Liver (tissue), 8 donors: ENCODE measurements at regions not wholly inside any gene's neighbourhood (a gene's known extent, or its start where the extent isn't known, plus 50 kb on each side); places are given as distances from the start of the nearest gene placed in this dataset.

Source experiments
- DNase-seq: peaks from one replicate; pipeline ENCODE4 v3.0.0-alpha.2; 2017; ENCODE audit warnings: low spot score
- H3K27ac ChIP-seq, 2 donors: one replicate each; pipeline ENCODE4 v1.7.0; 2013; ENCODE audit warnings: inconsistent platforms in 2 of 2, low read length in 2 of 2, control low read depth in 1 of 2, low read depth in 1 of 2, mild to moderate bottlenecking in 1 of 2
- H3K27me3 ChIP-seq, 4 donors: one replicate each; pipeline versions ENCODE4 v1.6.1 to v1.7.0; 2013; ENCODE audit warnings: low read length in 3 of 4, inconsistent platforms in 1 of 4, mild to moderate bottlenecking in 1 of 4, moderate library complexity in 1 of 4; ENCODE audit not compliant: control insufficient read depth in 4 of 4, insufficient read depth in 4 of 4
- H3K36me3 ChIP-seq, 4 donors: one replicate each; pipeline versions ENCODE4 v1.6.1 to v1.7.0; 2013; ENCODE audit warnings: low read length in 3 of 4, mild to moderate bottlenecking in 3 of 4, low read depth in 1 of 4, moderate library complexity in 1 of 4; ENCODE audit not compliant: control insufficient read depth in 4 of 4, insufficient read depth in 3 of 4
- H3K4me1 ChIP-seq, 4 donors: one replicate each; pipeline versions ENCODE4 v1.6.1 to v1.7.0; 2013; ENCODE audit warnings: low read length in 3 of 4, mild to moderate bottlenecking in 3 of 4, moderate library complexity in 1 of 4; ENCODE audit not compliant: control insufficient read depth in 4 of 4, insufficient read depth in 4 of 4
- H3K4me3 ChIP-seq, 3 donors: one replicate each; pipeline versions ENCODE4 v1.6.1 to v1.7.0; 2013; ENCODE audit warnings: low read length in 3 of 3, control low read depth in 1 of 3, low read depth in 1 of 3, mild to moderate bottlenecking in 1 of 3
- H3K9ac ChIP-seq, 2 donors: one replicate each; pipeline ENCODE4 v1.7.0; 2013; ENCODE audit warnings: low read length in 2 of 2, mild to moderate bottlenecking in 2 of 2, moderate library complexity in 2 of 2, control low read depth in 1 of 2, low read depth in 1 of 2
- H3K9me3 ChIP-seq, 4 donors: one replicate each; pipeline versions ENCODE4 v1.6.1 to v1.7.0; 2013; ENCODE audit warnings: low read length in 3 of 4; ENCODE audit not compliant: control insufficient read depth in 4 of 4
- EGR1 ChIP-seq, 2 donors: IDR thresholded peaks; 2 replicates each; pipeline ENCODE4 v1.6.1; 2016 to 2018; ENCODE audit warnings: antibody characterized with exemption in 2 of 2, low read depth in 2 of 2
- FOXA1 ChIP-seq: IDR thresholded peaks from 2 replicates; pipeline ENCODE4 v1.6.1; 2016; ENCODE audit warnings: antibody characterized with exemption
- FOXA2 ChIP-seq: IDR thresholded peaks from 2 replicates; pipeline ENCODE4 v1.6.1; 2016; ENCODE audit warnings: antibody characterized with exemption
- HNF4A ChIP-seq, 2 donors: conservative IDR thresholded peaks; 2 replicates each; pipeline ENCODE4 v1.6.1; 2016; ENCODE audit warnings: antibody characterized with exemption in 2 of 2, mild to moderate bottlenecking in 2 of 2
- HNF4G ChIP-seq: IDR thresholded peaks from 2 replicates; pipeline ENCODE4 v1.6.1; 2016; ENCODE audit warnings: antibody characterized with exemption
- JUND ChIP-seq, 2 donors: IDR thresholded peaks; 2 replicates each; pipeline ENCODE4 v1.6.1; 2016; ENCODE audit warnings: antibody characterized with exemption in 2 of 2
- NR2F2 ChIP-seq: IDR thresholded peaks from 2 replicates; pipeline ENCODE4 v1.6.1; 2016; ENCODE audit warnings: antibody characterized with exemption
- RAD21 ChIP-seq, 2 donors: IDR thresholded peaks; 2 replicates each; pipeline ENCODE4 v1.6.1; 2016; ENCODE audit warnings: antibody characterized with exemption in 2 of 2, mild to moderate bottlenecking in 2 of 2
- RXRA ChIP-seq, 2 donors: IDR thresholded peaks; 2 replicates each; pipeline ENCODE4 v1.6.1; 2017 to 2018; ENCODE audit warnings: antibody characterized with exemption in 2 of 2, mild to moderate bottlenecking in 1 of 2
- SP1 ChIP-seq: IDR thresholded peaks from 2 replicates; pipeline ENCODE4 v1.6.1; 2018; ENCODE audit warnings: antibody characterized with exemption, mild to moderate bottlenecking
- TAF1 ChIP-seq: conservative IDR thresholded peaks from 2 replicates; pipeline ENCODE4 v1.6.1; 2016; ENCODE audit warnings: antibody characterized with exemption, mild to moderate bottlenecking
- YY1 ChIP-seq: IDR thresholded peaks from 2 replicates; pipeline ENCODE4 v1.6.1; 2016; ENCODE audit warnings: antibody characterized with exemption, mild to moderate bottlenecking
- WGBS: extraction: QIAGEN DNeasy Blood & Tissue Kit; methylation state at CpG from one replicate; pipeline ENCODE4 v1.1.7; 2013; 5-methylcytosine and 5-hydroxymethylcytosine counted together
- TF ChIP-seq, protein P1 (sequence below): IDR thresholded peaks from 2 replicates; pipeline ENCODE4 v1.6.1; 2016; ENCODE audit warnings: antibody characterized with exemption
- TF ChIP-seq, protein P2 (sequence below): IDR thresholded peaks from 2 replicates; pipeline ENCODE4 v1.6.1; 2016; ENCODE audit warnings: antibody characterized with exemption
- TF ChIP-seq, protein P3 (sequence below): IDR thresholded peaks from 2 replicates; pipeline ENCODE4 v1.6.1; 2016; ENCODE audit warnings: antibody characterized with exemption
- TF ChIP-seq, protein P4 (sequence below): IDR thresholded peaks from 2 replicates; pipeline ENCODE4 v1.6.1; 2016; ENCODE audit warnings: antibody characterized with exemption, mild to moderate bottlenecking
- TF ChIP-seq, protein P5 (sequence below): fragments of 150-350 bp; IDR thresholded peaks from 2 replicates; pipeline ENCODE4 v1.5.1; 2017; ENCODE audit warnings: improper control_type of control experiment, low read depth, low read length; ENCODE audit not compliant: missing input control
- donor health status: healthy.
- donor health status: healthy.
- donor health status: healthy.
- donor health status: healthy.
- donor health status: healthy.

DNA sequence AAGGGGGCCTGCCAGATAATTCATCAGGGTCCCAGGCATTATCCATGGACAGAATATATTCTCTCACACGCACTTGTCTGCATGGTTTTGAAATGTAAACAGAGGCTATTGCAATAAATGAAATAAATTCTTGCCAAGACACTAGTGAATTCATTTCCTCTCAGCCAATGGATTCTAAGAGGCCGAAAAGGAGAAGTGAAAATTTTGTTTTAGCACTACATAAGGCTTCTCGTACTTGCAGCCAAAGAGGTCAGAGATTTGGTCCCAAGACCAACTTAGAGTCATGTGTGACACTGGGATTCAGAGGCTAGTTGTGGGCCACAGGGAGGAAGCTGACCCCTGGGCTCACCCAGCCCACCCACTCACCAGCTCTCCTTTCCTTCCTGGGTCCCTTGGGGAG lies 184.1 kb upstream of the GLI2 start:
- Histone ChIP-seq H3K9ac (peak overlapping the region in 1 of 2 donors; percentile 23), H3K27ac (peak overlapping the region in 1 of 2 donors; percentile 64), H3K9me3 (no peaks in the 10 kb centered on the region), H3K4me3 (no peak overlapping the region), H3K4me1 (peaks cover 27 to 38% (median 35%) of the 10 kb centered on the region in 4 donors), H3K27me3 (no peaks in the 10 kb centered on the region), H3K36me3 (no peaks in the 10 kb centered on the region)
- TF ChIP-seq, protein P1, sequence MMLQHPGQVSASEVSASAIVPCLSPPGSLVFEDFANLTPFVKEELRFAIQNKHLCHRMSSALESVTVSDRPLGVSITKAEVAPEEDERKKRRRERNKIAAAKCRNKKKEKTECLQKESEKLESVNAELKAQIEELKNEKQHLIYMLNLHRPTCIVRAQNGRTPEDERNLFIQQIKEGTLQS: no peak
- peak; percentile 67 for TF ChIP-seq FOXA2
- DNase-seq: no peak
- 28% methylated on average over 3 of the region's 3 CpGs for WGBS

DNA sequence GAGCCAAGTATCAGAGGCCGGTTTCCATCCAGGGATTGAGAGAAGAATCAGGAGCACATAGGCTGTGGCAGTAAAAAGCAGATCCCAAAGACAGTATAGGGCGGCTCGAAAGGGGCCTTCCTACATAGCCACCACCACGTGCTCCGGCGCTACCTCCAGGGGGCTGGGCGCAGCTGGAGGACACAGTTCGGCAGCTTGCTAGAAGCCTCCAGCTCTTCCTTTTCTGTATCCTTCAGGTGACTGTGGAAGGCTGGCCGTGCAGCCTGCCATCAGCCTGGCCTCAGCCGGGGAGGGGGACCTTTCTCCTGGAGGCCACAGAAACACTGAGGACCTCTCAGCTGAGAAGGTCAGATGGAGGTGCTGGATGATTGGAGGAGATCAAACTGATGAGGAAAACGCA lies 183.6 kb upstream of the GLI2 start:
- Histone ChIP-seq H3K4me3 (no peak overlapping the region), H3K27me3 (no peaks in the 10 kb centered on the region), H3K4me1 (peaks cover 27 to 36% (median 33%) of the 10 kb centered on the region in 4 donors), H3K9ac (no peak overlapping the region), H3K36me3 (no peaks in the 10 kb centered on the region), H3K27ac (peak overlapping the region in 1 of 2 donors; percentile 78), H3K9me3 (no peaks in the 10 kb centered on the region)
- 89% methylated on average over 11 of the region's 11 CpGs for WGBS
- no peak for DNase-seq
- TF ChIP-seq, protein P2, sequence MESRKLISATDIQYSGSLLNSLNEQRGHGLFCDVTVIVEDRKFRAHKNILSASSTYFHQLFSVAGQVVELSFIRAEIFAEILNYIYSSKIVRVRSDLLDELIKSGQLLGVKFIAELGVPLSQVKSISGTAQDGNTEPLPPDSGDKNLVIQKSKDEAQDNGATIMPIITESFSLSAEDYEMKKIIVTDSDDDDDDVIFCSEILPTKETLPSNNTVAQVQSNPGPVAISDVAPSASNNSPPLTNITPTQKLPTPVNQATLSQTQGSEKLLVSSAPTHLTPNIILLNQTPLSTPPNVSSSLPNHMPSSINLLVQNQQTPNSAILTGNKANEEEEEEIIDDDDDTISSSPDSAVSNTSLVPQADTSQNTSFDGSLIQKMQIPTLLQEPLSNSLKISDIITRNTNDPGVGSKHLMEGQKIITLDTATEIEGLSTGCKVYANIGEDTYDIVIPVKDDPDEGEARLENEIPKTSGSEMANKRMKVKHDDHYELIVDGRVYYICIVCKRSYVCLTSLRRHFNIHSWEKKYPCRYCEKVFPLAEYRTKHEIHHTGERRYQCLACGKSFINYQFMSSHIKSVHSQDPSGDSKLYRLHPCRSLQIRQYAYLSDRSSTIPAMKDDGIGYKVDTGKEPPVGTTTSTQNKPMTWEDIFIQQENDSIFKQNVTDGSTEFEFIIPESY: no peak
- TF ChIP-seq EGR1 (IDR thresholded peaks at IDR 0.05; ENCODE audit: low read depth in 2 of 2): no peak

DNA sequence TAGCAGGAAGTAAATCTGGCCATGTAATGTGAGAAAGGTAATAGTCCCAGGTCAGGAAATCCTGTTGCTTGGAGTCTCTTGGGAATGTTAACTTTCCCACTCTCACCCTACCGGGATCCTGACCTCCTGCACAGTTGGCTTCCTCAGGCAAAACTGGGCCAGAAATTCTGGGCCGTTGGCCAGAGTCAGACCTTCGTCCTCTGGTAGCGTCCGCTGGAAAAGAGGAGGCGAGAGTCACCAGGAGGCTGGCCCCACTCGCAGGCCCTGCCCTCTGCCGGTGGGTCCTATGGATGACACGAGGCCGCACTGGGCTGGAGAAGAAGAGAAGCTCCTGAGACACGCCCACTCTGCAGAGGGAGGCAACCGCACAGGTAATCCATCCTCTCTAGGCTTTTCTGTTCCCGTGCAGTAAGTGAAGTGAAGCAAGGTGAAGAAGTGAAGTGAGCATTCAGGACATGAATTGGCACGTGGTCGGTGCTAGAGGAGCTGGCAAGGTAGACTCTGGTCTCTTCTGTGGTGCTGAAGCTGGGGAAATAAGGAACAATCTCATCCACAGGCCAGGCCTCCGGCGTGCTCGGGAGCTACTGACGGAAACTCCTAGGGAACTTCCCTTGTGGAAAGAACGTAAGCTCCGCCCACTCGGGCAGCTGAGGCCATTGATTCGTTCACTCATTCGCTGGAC lies 182.7 kb upstream of the GLI2 start:
- peak overlapping the region; percentile 53 to 78 for H3K27ac ChIP-seq
- H3K4me1 ChIP-seq: peaks cover 25 to 36% (median 30%) of the 10 kb centered on the region in 4 donors
- WGBS: 7% methylated on average over 24 of the region's 24 CpGs
- peak; percentile 79 for DNase-seq
- no peaks in the 10 kb centered on the region for H3K9me3 ChIP-seq
- H3K27me3 ChIP-seq: no peaks in the 10 kb centered on the region
- no peaks in the 10 kb centered on the region for H3K36me3 ChIP-seq
- H3K9ac ChIP-seq: no peak overlapping the region
- H3K4me3 ChIP-seq: no peak overlapping the region
- TF ChIP-seq HNF4A (conservative IDR thresholded peaks at IDR 0.05): peak; percentile 81 to 87
- TF ChIP-seq, protein P3, sequence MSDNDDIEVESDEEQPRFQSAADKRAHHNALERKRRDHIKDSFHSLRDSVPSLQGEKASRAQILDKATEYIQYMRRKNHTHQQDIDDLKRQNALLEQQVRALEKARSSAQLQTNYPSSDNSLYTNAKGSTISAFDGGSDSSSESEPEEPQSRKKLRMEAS: peak; percentile 98
- TF ChIP-seq RAD21 (IDR thresholded peaks at IDR 0.05): peak; percentile 97 to 99
- peak; percentile 64 for TF ChIP-seq FOXA2
- TF ChIP-seq EGR1 (IDR thresholded peaks at IDR 0.05; ENCODE audit: low read depth in 2 of 2): peak; percentile 35 to 77
- TF ChIP-seq YY1: peak; percentile 78
- peak; percentile 72 for TF ChIP-seq FOXA1
- TF ChIP-seq, protein P4, sequence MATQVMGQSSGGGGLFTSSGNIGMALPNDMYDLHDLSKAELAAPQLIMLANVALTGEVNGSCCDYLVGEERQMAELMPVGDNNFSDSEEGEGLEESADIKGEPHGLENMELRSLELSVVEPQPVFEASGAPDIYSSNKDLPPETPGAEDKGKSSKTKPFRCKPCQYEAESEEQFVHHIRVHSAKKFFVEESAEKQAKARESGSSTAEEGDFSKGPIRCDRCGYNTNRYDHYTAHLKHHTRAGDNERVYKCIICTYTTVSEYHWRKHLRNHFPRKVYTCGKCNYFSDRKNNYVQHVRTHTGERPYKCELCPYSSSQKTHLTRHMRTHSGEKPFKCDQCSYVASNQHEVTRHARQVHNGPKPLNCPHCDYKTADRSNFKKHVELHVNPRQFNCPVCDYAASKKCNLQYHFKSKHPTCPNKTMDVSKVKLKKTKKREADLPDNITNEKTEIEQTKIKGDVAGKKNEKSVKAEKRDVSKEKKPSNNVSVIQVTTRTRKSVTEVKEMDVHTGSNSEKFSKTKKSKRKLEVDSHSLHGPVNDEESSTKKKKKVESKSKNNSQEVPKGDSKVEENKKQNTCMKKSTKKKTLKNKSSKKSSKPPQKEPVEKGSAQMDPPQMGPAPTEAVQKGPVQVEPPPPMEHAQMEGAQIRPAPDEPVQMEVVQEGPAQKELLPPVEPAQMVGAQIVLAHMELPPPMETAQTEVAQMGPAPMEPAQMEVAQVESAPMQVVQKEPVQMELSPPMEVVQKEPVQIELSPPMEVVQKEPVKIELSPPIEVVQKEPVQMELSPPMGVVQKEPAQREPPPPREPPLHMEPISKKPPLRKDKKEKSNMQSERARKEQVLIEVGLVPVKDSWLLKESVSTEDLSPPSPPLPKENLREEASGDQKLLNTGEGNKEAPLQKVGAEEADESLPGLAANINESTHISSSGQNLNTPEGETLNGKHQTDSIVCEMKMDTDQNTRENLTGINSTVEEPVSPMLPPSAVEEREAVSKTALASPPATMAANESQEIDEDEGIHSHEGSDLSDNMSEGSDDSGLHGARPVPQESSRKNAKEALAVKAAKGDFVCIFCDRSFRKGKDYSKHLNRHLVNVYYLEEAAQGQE: peak; percentile 85
- TF ChIP-seq SP1: peak; percentile 97
- TF ChIP-seq, protein P5, sequence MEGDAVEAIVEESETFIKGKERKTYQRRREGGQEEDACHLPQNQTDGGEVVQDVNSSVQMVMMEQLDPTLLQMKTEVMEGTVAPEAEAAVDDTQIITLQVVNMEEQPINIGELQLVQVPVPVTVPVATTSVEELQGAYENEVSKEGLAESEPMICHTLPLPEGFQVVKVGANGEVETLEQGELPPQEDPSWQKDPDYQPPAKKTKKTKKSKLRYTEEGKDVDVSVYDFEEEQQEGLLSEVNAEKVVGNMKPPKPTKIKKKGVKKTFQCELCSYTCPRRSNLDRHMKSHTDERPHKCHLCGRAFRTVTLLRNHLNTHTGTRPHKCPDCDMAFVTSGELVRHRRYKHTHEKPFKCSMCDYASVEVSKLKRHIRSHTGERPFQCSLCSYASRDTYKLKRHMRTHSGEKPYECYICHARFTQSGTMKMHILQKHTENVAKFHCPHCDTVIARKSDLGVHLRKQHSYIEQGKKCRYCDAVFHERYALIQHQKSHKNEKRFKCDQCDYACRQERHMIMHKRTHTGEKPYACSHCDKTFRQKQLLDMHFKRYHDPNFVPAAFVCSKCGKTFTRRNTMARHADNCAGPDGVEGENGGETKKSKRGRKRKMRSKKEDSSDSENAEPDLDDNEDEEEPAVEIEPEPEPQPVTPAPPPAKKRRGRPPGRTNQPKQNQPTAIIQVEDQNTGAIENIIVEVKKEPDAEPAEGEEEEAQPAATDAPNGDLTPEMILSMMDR: peak; percentile 89
- TF ChIP-seq JUND (IDR thresholded peaks at IDR 0.05): peak in 1 of 2 donors; percentile 75
- TF ChIP-seq, protein P2: peak; percentile 70
- TF ChIP-seq, protein P1: peak; percentile 42
- peak; percentile 99 for TF ChIP-seq NR2F2
- peak; percentile 97 for TF ChIP-seq RXRA (IDR thresholded peaks at IDR 0.05)
- no peak for TF ChIP-seq HNF4G
- peak; percentile 15 for TF ChIP-seq TAF1
